ENCODE measurements at regions not wholly inside any gene's neighbourhood (a gene's known extent, or its start where the extent isn't known, plus 50 kb on each side); places are given as distances from the start of the nearest gene placed in this dataset.

DNA sequence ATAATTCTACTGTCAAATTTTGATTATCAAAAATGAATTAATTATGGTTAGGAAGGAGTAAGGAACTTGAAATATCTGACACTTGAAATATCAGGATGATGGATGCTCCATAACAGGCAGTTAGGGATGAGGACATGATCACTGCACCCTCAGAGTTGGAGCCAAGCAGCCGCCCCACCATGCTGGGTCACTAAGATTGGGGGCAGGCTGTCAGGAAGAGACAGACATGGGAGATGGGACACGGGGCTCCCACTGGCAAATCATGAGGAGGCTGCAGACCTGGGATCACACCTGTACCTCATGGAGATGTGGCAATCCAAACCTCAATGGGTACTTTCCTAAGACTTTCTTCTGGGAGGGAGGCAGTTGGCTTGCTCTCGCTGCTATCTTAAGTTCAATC, 982.0 kb upstream of the ZEB2 start:
- TF ChIP-seq, protein P1, sequence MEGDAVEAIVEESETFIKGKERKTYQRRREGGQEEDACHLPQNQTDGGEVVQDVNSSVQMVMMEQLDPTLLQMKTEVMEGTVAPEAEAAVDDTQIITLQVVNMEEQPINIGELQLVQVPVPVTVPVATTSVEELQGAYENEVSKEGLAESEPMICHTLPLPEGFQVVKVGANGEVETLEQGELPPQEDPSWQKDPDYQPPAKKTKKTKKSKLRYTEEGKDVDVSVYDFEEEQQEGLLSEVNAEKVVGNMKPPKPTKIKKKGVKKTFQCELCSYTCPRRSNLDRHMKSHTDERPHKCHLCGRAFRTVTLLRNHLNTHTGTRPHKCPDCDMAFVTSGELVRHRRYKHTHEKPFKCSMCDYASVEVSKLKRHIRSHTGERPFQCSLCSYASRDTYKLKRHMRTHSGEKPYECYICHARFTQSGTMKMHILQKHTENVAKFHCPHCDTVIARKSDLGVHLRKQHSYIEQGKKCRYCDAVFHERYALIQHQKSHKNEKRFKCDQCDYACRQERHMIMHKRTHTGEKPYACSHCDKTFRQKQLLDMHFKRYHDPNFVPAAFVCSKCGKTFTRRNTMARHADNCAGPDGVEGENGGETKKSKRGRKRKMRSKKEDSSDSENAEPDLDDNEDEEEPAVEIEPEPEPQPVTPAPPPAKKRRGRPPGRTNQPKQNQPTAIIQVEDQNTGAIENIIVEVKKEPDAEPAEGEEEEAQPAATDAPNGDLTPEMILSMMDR (IDR thresholded peaks at IDR 0.05), result no peak
- no peak for TF ChIP-seq POLR2A (IDR thresholded peaks at IDR 0.05)
- TF ChIP-seq EP300 (IDR thresholded peaks at IDR 0.05), result no peak
- TF ChIP-seq POLR2AphosphoS5 (IDR thresholded peaks at IDR 0.05), result no peak

Data from sigmoid colon (tissue), 4 donors.